CD1c-positive myeloid dendritic cell (primary cell): ENCODE measurements at regions not wholly inside any gene's neighbourhood (a gene's known extent, or its start where the extent isn't known, plus 50 kb on each side); places are given as distances from the start of the nearest gene placed in this dataset.
"Not testable (repeated sequence)": the region's sequence is repeated elsewhere in the genome, so short reads cannot be mapped to it uniquely, and the experiment has no call there.

Experiments used
- DNase-seq: peaks from one replicate; pipeline ENCODE4 v3.0.0-alpha.2; 2016; ENCODE audit errors: extremely low spot score

DNA sequence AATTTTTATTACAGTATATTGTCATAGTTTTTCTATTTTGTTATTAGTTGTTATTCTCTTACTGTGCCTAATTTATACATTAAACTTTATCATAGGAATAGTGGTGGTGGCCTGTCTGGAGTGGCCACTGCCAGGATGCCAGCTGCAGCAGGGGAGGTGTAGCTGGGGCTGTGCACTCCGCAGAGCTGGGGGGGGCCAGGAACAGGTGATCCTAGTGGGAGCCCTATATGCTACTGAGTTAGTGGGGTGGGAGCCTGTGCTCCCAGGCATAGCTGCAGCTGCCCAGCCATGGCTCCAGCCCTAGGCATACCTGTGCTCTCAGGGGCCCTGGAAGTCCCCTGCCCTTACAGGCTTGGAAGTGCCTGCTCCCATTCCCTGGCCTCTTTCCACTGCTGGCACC lies 638.1 kb upstream of the KCNMB2 start:
- no peak for DNase-seq

DNA sequence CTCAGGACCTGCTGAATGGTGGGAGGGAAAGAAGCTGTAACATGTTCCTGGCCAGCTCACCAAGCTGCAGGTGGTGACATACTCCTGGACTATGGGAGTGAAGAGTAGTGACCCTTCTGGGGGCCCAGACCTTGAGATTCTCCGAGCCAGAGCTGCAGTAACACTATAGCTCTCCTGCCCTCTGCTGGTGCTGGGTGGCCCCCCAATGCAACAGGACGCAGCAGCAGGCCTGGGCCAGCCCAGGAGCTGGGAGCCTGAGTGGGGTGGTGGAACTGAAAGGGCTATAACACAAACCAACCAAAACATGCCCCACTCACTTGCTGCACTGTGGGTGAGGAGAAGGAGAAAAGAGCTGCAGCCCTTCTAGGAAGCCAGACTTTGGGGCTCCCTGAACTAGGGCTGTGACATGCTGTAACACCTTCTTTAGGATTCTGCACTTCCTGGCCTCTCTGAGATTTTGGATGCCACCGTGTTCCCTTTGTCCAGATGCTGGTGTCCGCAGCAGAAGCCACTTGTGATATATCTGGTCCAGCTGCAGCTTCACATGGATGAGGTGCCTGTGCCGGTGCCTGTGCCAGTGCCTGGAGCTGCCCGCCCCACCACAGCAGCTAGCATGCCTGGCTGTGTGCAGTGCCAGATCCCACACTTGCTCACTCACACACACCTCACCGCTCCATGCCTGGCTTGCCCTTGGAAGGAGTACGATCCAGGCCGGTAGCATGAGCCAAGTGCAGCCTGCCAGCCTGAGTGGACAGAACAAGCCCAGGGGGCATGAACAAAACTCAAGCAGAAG lies 636.8 kb upstream of the KCNMB2 start:
- DNase-seq = no peak

DNA sequence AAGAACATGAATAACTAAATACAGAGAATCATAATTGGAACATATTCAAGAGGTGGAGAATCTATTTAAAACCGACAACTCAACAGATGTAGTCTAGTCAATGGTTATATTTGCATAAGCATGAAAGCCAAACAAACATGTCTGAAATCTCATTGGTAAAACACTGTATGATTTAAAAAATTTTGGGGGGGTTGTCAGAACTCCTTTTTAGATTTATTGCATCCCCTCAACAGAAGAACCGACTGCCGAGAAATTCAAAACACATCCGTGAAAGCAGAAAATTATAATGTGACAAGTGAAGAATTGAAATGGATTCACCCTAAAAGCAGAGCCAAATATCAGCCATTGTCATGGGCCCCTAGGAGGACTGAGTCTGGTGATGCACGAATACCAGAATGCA lies 633.4 kb upstream of the KCNMB2 start:
- DNase-seq = no peak

DNA sequence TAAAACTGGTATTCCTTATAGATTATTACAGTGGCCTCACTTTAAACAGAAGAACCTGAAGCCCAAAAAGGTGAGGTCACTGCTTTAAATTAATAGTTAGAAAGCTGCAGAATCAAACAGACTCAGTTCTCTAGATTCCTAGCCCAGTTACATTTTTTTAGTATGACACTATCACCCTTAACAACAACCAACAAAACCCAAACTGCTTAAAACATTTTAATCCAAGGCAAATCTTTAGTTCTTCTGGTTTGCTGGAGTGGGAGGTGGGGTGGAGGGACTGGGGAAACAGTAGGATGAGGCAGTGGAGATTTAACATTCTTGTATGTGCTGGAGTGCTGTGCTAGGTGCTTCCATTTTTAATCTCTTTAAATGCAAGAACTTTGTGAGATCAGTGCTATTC lies 631.6 kb upstream of the KCNMB2 start:
- DNase-seq = no peak

DNA sequence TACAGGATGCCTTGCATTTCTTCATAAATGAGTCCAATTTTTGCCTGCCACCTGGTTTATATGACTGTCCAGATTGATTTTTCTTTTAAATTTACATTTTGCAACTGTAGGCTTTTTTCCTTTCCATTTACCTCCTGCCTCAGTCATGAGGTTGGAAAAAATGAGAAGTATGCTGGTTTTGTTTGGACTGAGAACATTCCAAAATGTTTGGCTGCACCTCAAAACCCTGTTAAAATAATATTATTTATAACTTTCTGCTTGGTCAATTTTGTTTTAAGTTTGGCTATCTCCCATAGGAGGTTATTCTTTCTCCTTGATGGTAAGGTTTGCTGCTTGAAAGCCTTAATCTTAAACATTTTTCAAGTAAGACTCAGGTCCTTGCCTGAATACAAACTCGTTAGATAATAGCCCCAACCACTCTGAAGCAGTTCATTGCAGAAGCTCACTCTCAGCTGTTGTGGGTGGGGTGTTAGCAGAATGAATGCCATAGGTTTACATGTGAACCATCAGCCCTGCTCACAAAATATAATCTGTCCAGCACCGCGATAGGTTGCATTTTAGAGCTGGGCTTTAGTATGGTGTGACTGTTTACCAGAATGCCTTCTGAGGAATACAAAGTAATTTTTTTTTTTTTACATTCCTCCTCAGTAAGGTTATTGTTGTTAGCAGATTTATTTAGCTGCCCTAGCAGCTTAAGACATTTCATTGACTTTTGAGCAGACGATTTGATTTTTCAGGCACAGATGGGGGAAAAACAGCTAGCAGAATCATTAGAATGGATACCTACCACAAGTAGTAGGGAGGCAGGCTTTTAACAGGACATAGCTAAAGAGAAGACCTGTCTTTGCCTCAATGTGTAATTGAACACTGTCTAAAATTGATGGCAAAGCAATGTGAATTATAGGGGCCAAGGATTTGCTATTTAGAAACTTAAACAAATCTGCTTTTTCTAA lies 630.8 kb upstream of the KCNMB2 start:
- no peak for DNase-seq

DNA sequence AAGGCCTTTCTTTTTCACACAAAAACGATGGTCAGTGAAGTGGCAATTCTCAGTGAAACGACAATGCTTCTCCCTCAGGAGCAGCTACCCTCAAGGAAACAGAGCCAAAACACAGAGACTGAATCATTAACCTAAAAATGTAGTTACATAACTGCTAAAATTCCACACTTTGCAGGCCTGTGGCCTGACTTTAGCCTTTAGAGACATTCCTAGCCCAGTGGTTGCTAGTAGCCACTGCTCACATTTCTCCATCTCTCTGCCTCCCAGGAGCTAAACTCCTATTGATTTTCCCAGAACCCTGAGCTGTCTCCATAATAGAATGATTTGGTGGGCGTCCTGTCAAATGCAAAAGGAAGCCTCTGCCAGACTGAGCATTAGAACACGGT lies 630.1 kb upstream of the KCNMB2 start:
- no peak for DNase-seq

DNA sequence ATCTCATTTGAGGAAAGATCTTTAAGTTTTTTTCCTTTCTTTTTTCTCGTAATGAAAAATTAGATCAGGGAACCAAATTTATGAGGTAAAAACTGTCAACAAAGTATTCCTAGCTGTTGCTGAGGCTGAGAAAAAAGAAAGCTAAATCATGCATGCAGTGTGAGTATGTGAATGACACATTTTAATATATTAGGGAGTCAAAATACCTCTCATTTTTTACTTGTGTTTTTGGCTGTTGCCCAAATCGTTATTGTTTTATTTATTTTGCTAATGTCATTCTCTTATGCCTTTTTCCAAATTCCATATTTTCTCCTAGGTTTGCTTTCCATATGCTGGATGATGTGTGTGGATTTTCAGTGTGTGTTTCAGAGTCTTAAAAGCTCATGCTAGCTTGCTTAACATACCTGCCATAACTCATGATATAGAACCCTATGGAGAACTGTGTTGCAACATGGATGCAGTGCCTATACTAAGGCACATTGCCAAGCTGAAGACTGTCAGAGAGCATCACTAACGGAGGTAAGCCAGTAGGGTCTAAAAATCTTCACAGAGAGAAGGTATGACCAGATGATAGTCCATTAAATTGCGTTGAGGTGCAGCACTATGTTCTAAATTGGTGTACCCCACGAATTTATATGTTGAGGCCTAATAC lies 629.5 kb upstream of the KCNMB2 start:
- no peak for DNase-seq

DNA sequence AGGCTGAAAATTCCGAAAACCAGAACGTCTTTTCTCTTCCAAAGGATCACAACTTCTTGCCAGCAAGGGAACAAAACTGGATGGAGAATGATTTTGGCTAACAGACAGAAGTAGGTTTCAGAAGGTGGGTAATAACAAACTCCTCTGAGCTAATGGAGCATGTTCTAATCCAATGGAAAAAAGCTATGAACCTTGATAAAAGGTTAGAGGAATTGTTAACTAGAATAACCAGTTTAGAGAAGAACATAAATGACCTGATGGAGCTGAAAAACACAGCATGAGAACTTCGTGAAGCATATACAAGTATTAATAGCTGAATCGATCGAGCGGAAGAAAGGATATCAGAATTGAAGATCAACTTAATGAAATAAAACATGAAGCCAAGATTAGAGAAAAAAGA lies 626.7 kb upstream of the KCNMB2 start:
- DNase-seq = not testable (repeated sequence)

DNA sequence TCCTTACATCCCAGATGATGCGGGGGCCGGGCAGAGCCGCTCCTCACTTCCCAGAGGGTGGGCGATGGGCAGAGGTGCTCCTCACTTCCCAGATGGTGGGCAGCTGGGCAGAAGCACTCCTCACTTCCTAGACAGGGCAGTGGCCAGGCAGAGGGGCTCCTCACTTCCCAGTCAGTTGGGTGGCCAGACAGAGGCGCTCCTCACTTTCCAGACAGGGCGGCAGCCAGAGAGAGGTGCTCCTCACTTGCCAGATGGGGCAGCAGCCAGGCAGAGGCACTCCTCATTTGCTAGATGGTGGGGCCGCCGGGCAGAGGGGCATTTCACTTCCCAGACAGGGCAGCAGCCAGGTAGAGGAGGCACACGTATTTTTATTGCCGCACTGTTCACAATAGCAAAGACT lies 622.0 kb upstream of the KCNMB2 start:
- DNase-seq = no peak

DNA sequence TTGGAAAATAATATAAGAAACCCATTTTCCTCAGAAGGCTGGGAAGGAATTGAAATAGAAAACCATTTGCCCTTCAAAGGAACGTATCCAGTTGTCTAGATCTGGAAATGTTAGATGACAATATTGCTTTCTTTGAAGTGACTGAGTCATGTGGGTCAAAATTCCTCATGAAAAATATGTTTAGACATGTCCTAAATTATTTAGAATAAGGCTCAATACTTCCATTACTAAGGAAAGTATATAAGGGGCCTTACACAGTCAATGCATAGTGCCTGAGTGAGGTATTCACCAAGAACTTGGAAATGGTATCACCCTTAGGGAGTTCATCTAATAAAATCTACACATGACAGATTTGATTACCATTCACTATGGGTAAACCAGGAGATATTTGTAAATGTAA lies 619.8 kb upstream of the KCNMB2 start:
- DNase-seq = no peak

DNA sequence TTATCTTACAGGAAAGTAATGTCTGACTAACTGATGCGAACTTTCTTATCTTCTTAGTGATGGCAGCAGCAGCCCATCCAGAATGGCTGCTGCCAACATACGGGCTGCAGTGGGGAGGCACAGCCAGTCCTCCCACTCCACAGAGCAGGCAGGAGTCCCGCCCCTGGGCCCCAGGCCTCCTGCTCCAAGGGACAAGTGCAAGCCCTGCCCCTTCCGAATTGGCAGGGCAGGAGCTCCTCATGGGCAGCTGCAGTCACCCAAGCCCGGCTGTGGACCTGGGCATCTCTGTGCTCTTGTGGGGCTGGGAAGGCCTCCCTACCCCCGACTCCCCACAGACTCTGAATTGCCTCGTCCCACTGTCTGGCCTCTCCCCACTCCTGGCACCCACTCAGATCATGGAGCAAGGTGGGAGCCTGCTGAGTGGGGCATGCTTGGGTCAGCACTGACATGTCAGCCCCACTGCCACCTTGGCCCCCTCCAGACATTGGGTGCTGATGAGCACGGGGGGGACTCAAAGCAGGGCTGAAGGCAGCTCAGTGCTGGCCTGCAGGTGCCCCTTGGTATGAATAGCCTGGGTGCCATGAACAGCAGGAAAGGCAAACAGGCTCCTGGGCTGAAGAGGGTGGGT lies 618.9 kb upstream of the KCNMB2 start:
- no peak for DNase-seq

DNA sequence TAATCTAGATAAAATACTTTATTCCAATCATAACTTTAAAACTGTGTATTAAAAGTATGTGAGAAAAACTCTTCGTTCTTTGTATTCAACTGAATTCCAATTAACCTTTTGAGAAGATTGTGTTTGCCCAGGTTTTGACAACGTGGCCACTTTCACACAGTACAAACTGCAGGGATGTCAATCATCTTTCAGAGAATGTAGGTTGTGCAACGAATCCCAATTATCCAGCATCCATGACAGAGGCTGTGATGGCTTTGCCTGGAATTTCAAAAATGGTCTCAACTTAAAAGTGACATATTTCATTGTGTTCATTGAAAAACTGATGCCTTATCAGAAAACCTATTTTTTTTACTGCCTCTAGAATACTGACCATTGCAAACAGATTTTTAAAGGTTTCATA lies 615.1 kb upstream of the KCNMB2 start:
- DNase-seq = no peak

DNA sequence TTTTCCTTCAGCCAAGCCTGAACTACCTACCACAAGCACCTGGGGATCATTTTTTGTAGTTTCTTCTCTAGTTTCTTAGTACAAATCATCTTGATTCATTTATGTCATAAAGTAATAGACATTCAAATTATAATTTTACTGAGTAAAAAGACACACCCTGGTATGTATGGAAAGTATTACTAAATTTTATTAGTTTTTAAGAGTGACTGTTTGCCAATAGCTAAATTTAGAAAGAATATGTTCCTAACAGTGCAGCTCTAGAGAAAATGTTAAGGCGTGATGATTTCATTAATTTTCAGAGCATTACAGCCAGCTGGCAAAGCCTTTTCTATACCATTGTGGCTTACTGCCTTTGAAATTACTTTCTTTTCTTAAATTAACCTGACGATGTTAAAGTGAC lies 612.0 kb upstream of the KCNMB2 start:
- DNase-seq = no peak

DNA sequence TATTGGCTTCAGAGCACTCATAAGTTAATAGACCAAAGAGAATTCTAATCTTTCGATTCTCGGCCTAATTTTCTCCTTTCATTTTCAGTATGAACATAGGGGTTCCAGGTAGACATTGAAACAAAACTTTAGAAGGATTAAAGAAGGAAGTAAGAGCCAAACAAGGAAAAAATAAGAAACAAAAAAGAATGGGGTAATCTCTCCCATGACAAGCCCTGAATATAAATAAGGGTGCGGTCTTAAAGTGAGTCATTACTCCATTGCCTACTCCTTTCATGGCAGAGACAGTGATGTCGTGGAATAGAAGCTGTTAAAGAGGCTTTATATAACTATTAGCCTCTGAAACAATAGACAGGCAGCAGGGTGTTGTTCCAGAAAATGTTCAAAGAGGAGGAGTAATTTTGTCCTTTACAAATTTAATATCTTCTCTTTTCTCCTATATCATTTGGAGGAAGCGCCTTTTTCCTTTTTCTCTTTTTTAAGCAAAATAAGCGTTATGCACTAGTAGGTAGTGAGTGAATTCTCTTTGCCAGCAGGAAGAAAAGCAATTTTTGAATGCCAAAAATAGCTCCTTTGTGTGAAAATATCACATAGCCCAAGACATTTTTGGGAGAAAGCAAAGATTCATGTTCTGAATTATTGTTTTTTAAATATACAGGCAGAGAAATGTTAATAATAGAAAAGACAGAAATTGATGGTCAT lies 607.9 kb upstream of the KCNMB2 start:
- DNase-seq = peak; percentile 51

DNA sequence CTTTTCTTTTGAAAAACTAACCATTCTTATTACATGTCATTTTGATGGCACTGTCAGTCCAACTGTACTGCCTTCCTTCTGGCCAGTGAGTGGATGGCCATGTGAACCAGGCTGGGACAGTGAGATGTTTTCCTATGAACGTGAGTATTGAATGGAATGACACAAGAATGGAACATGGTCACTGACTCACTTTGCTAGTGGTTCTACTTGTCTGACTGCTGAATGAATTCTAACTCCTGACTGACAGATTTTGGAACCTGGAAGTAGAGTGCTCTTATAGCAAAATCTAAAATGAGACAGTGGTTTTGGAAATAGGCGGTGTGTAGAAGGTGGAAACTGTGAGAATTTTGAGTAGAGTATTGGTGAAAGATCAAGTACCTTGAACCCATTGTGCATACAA lies 606.9 kb upstream of the KCNMB2 start:
- DNase-seq = no peak

DNA sequence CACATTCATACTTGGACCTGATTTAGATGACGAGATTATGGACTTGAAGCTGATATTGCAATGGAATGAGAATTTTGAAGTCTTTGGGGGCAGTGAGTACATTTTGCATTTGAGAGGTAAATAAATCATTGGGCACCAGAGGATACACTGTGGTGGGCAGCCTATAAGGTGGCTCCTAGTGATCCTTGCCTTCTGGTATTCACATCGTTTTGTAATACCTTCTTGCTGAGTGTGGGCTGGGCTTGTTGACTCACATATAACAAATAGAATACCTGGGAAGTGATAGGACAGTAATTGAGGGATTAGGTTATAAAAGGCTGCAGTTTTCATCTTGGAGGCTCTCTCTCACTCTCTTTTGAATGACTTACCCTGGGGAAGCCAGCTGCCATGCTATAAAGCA lies 605.5 kb upstream of the KCNMB2 start:
- no peak for DNase-seq

DNA sequence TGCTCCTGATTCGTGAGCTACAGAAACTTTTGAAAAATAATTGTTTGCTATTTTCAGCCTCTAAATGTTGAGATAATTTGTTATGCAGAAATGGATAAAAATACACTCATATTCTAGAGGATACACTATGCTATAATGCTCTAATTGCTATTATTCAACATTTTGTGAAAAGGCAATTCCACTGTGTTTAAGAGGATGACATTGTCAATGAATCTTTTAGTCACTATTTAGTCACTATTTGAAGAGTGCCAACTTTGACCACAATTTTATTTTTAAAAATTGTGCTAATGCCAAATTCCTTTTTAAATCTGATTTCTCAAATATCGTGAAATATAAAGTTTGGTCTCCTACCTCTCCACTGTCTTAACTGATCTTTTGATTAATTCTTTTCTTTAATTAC lies 604.9 kb upstream of the KCNMB2 start:
- DNase-seq = no peak

DNA sequence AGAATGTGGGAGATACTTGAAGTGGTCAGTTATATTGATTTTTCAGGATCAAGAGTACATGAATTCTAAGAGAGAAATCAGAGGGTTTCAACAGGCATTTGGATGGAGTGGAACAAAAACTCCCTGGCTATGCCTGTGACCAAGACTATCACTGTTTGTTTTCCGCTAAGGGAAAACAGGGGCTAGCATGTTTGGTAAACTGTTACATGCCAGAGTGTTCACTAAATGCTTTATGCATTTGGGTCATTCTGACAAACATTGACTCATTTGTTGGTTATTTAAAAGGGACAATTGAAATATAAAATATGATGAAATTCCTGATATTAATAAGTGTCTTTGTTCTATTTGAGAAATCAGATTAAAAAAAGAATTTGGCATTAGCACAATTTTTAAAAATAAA lies 603.9 kb upstream of the KCNMB2 start:
- DNase-seq = no peak

DNA sequence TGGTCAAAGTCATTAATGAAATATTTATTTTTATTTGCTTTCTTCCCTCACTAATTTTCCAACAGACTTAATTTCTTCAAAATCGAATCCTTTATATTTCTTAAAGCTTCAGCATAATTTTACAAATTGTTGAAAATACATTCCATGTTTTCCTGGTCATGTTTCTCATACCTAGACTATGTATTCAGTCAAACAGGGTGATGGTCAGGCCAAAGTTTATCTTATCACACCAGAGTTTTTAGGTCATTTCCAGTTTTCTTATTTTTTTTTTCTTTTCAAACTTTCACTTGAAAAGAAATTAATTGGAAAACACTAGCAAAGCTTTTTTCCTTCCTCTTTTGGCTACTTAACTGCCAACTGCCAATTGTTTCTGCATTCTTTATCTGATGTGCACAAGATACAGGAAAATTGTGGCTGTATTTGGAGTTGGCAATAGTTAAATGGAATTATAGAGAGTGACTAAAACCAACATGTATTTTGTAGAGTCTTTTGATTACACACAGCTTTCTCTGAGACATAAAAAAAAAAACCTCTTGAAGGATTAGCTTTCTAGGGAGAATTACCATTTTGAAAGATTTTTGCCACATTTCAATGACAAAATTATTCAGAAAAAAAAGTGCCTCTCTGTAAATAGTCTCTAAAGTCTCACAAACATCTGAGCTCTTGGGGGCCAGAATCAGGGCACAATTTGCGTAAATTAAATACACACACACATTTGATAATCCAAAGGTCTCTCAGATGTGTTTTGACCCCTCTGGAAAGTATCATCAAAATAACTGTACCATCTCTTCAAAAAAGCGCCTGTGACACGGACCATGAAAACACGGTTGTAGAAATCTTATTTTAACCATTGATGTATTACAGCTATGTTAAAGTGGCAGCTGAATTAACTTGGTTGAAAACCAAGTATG lies 603.2 kb upstream of the KCNMB2 start:
- DNase-seq = peak; percentile 13
